Stomach (tissue), 8 donors: ENCODE measurements at regions not wholly inside any gene's neighbourhood (a gene's known extent, or its start where the extent isn't known, plus 50 kb on each side); places are given as distances from the start of the nearest gene placed in this dataset.

ENCODE experiments used
- DNase-seq, 2 donors: peaks; one replicate each; pipeline versions ENCODE4 v3.0.0 to v3.0.0-alpha.2; 2013 to 2019
- H3K27ac ChIP-seq, 5 donors: fragments of 200-600 bp in 4 of 5; sonication (generic) in 4 of 5; one replicate each; pipeline ENCODE4 v1.5.1; 2013 to 2019; ENCODE audit warnings: mild to moderate bottlenecking in 1 of 5, moderate library complexity in 1 of 5
- H3K27me3 ChIP-seq, 3 donors: fragments of 200-600 bp; sonication (generic); one replicate each; pipeline ENCODE4 v1.5.1; 2017 to 2019; ENCODE audit warnings: mixed run types in 1 of 3
- H3K36me3 ChIP-seq, 4 donors: fragments of 200-600 bp; sonication (generic); 1 replicate in 3 of 4; 2 replicates in 1 of 4; pipeline ENCODE4 v1.5.1; 2016 to 2019
- H3K4me1 ChIP-seq, 4 donors: fragments of 200-600 bp; sonication (generic); one replicate each; pipeline ENCODE4 v1.5.1; 2016 to 2019
- H3K4me3 ChIP-seq, 4 donors: fragments of 200-600 bp; sonication (generic) in 3 of 4; one replicate each; pipeline ENCODE4 v1.5.1; 2016 to 2019; ENCODE audit warnings: mild to moderate bottlenecking in 1 of 4
- H3K9me3 ChIP-seq, 4 donors: fragments of 200-600 bp; sonication (generic); one replicate each; pipeline ENCODE4 v1.5.1; 2016 to 2019
- CTCF ChIP-seq, 7 experiments: fragments of 450-650 bp in 4 of 7; fragments of 200-600 bp in 3 of 7; sonication (generic) in 3 of 7; IDR thresholded peaks; one replicate each; pipeline ENCODE4 v1.5.1; 2016 to 2019; ENCODE audit warnings: antibody characterized with exemption in 7 of 7, control low read depth in 2 of 7, mild to moderate bottlenecking in 1 of 7
- EP300 ChIP-seq: sonication (generic); formaldehyde crosslinking; IDR thresholded peaks from one replicate; pipeline ENCODE4 v1.6.1; 2017; ENCODE audit warnings: antibody characterized with exemption
- POLR2A ChIP-seq, 4 donors: fragments of 450-650 bp; IDR thresholded peaks; one replicate each; pipeline ENCODE4 v1.6.1; 2016; ENCODE audit warnings: antibody characterized with exemption in 4 of 4, control low read depth in 2 of 4, mild to moderate bottlenecking in 1 of 4, moderate library complexity in 1 of 4
- POLR2AphosphoS5 ChIP-seq, 3 donors: sonication (generic); formaldehyde crosslinking; IDR thresholded peaks; one replicate each; pipeline ENCODE4 v1.6.1; 2016; ENCODE audit warnings: antibody characterized with exemption in 3 of 3
- WGBS, 5 donors: extraction: QIAGEN DNeasy Blood & Tissue Kit in 3 of 5; methylation state at CpG; one replicate each; pipeline versions ENCODE4 v1.1.5 to v1.1.7; 2013 to 2018; 5-methylcytosine and 5-hydroxymethylcytosine counted together
- intact Hi-C: fragments of 100-400 bp; cut with DNase I; formaldehyde crosslinking; loops from one replicate; pipeline ENCODE4 v1.15.1; 2023; ENCODE audit warnings: low total_unique reads
- donor health status: healthy with polysubstance abuse.
- donor health status: Bipolar disorder and iron deficiency.
- donor health status: healthy.

- TF ChIP-seq POLR2AphosphoS5 (IDR thresholded peaks at IDR 0.05) (no peak), EP300 (no peak), CTCF (IDR thresholded peaks at IDR 0.05) (no peak), POLR2A (IDR thresholded peaks at IDR 0.05) (no peak)
- no peak overlapping the region for H3K4me3 ChIP-seq
- no peak for DNase-seq
- WGBS, 5 donors, result 82 to 85% (median 83%) methylated on average over 4 of the region's 4 CpGs
- H3K4me1 ChIP-seq, result no peaks in the 10 kb centered on the region
- H3K9me3 ChIP-seq, result no peaks in the 10 kb centered on the region
- no peak overlapping the region for H3K27ac ChIP-seq
- no peaks in the 10 kb centered on the region for H3K27me3 ChIP-seq
- H3K36me3 ChIP-seq, result no peaks in the 10 kb centered on the region
- intact Hi-C loops, result no loop called here
Measured at GRCh38 chr12:114882083-114882482, 198.1 kb upstream of the TBX3 start.

GRCh38 chr12:114879354-114879753, 195.4 kb upstream of the TBX3 start:
- intact Hi-C loops, result no loop called here
- TF ChIP-seq CTCF (IDR thresholded peaks at IDR 0.05) (no peak), EP300 (no peak), POLR2AphosphoS5 (IDR thresholded peaks at IDR 0.05) (no peak), POLR2A (IDR thresholded peaks at IDR 0.05) (no peak)

GRCh38 chr12:114878781-114879180, 194.8 kb upstream of the TBX3 start:
- no peak for DNase-seq
- H3K4me3 ChIP-seq, result no peak overlapping the region
- TF ChIP-seq POLR2A (IDR thresholded peaks at IDR 0.05) (no peak), CTCF (IDR thresholded peaks at IDR 0.05) (no peak), EP300 (no peak), POLR2AphosphoS5 (IDR thresholded peaks at IDR 0.05) (no peak)
- WGBS, 5 donors, result 69 to 79% (median 76%) methylated on average over 4 of the region's 4 CpGs
- no peaks in the 10 kb centered on the region for H3K4me1 ChIP-seq
- no peak overlapping the region for H3K27ac ChIP-seq
- intact Hi-C loops, result no loop called here
- no peaks in the 10 kb centered on the region for H3K36me3 ChIP-seq
- no peaks in the 10 kb centered on the region for H3K27me3 ChIP-seq
- H3K9me3 ChIP-seq, result no peaks in the 10 kb centered on the region

More at GRCh38 chr12:114879354-114879753, 195.4 kb upstream of the TBX3 start:
- H3K4me3 ChIP-seq, result no peak overlapping the region
- H3K36me3 ChIP-seq, result no peaks in the 10 kb centered on the region
- 78 to 93% (median 83%) methylated on average over 4 of the region's 4 CpGs for WGBS, 5 donors
- H3K27me3 ChIP-seq, result no peaks in the 10 kb centered on the region
- H3K4me1 ChIP-seq, result no peaks in the 10 kb centered on the region
- no peaks in the 10 kb centered on the region for H3K9me3 ChIP-seq
- H3K27ac ChIP-seq, result no peak overlapping the region
- DNase-seq, result no peak

GRCh38 chr12:114876968-114877680, 193.1 kb upstream of the TBX3 start:
- no peaks in the 10 kb centered on the region for H3K27me3 ChIP-seq
- 85 to 90% (median 88%) methylated on average over 13 of the region's 13 CpGs for WGBS, 5 donors
- H3K4me1 ChIP-seq, result no peaks in the 10 kb centered on the region
- intact Hi-C loops, result no loop called here
- H3K27ac ChIP-seq, result no peak overlapping the region
- no peak for TF ChIP-seq EP300
- TF ChIP-seq POLR2AphosphoS5 (IDR thresholded peaks at IDR 0.05), result no peak
- TF ChIP-seq CTCF (IDR thresholded peaks at IDR 0.05), result no peak
- no peak for TF ChIP-seq POLR2A (IDR thresholded peaks at IDR 0.05)
- H3K4me3 ChIP-seq, result no peak overlapping the region
- no peaks in the 10 kb centered on the region for H3K36me3 ChIP-seq
- H3K9me3 ChIP-seq, result no peaks in the 10 kb centered on the region
- no peak for DNase-seq
